ENCODE measurements at regions not wholly inside any gene's neighbourhood (a gene's known extent, or its start where the extent isn't known, plus 50 kb on each side); places are given as distances from the start of the nearest gene placed in this dataset.
"Not testable (repeated sequence)": the region's sequence is repeated elsewhere in the genome, so short reads cannot be mapped to it uniquely, and the experiment has no call there.

DNA sequence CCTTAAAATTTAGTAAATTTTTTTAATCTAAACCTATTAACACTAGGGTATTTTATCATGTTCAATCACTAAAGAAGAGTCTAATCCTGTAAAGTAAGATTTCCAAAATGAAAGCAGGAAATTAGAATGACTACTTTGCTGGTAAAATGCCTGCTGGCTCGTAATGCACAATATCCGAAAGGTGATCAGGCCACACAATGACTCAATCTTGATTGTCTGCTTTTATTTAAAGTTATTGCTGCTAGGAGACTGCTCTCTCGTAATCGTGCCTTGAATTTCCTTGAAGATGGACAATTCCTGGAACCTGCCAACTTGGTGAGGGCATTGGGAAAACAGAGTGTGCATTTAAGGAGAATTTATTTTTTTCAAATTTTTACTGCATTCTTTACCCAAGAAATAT lies 1786.5 kb upstream of the RAG2 start:
- no peak for DNase-seq

DNA sequence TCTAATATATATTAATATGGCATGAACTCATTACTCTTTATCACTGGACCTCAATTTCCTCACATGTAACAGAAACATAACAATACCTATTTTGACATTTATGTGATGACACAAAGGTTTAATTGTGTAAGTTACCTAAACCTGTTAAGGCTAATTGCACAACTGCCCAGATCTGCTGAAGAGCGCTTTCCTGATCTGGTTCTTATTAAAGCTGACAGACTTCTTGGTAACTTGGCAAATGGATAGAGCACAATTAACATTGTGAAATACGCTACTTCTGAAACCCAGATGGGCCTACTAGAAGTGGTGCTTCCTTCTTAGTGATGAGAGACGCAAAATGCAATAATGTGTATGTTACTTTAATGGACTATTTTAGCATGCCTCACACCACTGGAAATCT lies 1767.2 kb upstream of the RAG2 start:
- DNase-seq = no peak

DNA sequence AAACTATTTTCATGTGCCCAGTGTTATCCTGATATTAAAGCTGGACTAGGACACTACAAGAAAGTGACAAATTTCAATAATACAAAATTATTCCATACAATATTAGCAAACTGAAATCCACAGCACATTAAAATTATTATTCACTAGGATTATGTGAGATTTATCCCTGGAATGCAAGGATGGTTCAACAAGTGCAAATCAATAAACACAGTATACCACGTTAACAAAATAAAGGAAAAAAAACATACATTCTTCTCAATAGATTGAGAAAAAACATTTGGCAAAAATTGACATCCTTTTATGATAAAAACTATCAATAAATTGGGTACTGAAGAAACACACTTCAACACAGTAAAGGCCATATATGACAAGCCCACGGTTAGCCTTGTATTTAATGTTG lies 1758.2 kb upstream of the RAG2 start:
- no peak for DNase-seq

DNA sequence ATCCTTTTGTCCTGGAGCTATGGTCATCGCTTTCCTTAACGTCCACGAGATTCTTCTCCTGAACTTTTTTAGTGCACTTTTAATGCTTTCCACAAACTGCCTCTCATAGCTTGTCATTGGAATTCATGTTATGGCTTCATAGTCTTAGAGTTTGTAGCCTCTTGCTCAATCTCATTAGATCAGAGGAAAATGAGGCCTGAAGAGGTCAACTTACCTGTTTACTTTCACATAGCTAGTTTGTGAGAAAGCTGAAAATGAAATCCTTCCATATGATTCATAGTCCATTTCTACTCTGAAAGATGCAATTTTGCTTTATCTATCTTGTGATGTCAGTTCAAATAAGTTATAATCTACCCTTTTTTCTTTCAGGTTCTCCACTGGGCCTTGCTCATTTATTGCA lies 1747.2 kb upstream of the RAG2 start:
- no peak for DNase-seq

DNA sequence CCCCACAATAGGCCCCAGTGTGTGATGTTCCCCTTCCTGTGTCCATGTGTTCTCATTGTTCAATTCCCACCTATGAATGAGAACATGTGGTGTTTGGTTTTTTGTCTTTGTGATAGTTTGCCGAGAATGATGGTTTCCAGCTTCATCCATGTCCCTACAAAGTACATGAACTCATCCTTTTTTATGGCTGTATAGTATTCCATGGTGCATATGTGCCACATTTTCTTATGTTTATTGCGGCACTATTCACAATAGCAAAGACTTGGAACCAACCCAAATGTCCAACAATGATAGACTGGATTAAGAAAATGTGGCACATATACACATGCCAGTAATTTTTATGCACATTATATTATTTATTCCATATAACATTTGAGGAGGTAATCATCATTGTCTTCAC lies 1743.6 kb upstream of the RAG2 start:
- not testable (repeated sequence) for DNase-seq

DNA sequence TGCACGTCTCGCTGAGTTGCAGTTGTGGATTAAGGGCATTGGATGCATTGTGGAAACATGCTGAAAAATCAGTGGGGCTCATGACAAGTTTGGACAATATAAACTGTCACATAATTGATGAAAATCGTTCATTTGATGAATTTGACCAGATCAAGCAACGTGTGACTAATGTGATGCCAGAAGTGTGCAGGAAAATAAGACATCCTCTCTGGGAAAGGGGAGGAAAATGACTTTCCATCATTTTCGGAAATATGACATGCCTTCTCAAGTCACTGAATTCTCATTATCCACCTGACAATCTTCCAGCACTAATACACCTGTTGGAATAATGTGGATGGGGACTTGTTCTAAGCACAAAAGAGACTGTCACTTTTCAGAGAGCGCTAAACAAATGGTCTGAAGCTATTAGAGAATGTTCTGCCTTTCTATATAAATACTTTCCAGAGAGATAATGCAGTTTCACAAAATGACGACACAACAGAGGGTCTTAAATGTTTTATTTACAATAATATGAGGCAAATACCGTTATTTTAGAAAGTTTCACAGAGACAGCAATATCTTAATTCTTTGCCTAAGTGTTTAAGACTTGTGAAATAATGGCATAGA lies 1741.9 kb upstream of the RAG2 start:
- no peak for DNase-seq

DNA sequence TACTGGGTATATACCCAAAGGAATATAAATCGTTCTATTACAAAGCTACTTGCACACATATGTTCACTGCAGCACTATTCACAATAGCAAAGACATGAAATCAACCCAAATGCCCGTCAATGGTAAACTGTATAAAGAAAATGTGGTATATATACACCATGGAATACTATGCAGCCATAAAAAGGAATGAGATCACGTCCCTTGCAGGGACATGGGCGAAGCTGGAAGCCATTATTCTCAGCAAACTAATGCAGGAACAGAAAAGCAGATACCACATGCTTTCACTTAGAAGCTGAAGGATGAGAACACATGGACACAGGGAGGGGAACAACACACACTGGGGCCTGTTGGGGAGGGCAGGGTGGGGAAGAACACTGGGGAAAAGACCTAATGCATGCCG lies 1740.0 kb upstream of the RAG2 start:
- not testable (repeated sequence) for DNase-seq

DNA sequence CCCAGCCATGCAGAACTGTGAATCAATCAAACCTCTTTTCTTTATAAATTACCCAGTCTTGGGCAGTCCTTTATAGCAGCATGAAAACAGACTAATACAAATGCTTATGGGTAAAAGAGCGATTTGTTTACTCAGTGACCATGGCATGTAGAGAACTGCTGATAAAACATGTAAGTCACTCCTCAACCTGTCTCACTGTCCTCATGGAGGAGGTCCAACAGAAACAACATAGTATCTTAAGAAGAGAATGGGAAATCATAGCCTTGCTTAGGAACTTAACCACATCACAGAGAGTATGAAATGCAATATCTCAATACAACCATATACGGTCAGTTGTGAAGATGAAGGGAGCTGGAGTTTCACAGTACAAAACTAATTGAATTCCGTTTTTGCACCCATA lies 1734.0 kb upstream of the RAG2 start:
- DNase-seq = no peak

DNA sequence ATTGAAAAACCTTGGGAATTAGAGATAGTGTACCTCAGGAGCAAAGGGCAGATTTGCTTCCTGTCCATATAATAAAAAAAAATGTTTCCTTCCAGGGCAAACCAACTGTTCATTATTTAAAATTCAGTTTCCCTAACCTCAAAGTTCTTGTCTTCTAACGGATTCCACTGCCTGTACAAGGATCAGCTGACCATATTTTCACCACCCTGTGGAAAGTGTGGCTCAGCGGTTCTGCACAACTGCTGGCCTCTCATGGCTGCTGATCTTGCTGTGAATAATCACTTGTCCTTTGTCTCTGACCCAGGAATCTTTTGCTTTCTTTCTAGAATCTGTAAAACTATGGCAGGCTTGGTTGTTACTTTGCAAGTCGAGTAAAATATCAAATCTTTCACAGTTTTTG lies 1732.5 kb upstream of the RAG2 start:
- no peak for DNase-seq

DNA sequence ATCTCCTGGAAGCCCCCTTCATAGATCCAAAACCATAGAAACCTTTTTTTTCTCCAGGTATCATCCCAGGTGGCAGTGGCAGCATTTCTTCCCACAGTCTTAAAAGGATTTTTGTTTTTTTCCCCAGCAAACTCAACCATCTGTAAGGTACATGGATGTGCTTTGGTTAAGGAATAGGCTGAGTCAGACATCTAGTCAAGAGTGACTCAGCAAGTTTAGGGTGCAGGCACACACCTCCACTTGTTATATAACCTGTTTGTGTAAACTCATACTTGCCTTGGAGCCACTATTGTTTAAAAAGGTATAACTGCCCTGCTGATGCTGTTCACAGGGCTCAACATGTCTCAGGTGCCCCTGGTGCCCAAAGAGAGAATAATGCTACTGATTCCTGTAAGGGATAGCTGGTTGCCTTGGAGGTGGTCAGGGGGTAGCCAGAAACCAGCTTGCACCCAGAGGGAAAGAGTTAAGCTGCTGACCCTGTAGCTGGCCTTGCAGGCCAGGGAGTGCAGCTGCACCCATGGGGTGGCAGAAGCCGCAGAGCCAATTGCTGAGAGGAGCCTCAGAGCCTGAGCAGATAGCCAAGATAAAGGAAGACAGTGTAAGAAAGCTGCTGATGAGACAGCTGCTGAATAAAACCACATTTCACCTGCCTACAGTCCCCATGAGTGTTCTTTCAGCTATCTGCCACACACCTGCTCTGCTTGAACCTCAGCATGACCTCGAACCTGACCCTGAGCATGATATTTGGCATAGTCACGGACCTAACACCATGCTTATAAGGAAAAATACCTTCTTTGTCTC lies 1726.1 kb upstream of the RAG2 start:
- no peak for DNase-seq

DNA sequence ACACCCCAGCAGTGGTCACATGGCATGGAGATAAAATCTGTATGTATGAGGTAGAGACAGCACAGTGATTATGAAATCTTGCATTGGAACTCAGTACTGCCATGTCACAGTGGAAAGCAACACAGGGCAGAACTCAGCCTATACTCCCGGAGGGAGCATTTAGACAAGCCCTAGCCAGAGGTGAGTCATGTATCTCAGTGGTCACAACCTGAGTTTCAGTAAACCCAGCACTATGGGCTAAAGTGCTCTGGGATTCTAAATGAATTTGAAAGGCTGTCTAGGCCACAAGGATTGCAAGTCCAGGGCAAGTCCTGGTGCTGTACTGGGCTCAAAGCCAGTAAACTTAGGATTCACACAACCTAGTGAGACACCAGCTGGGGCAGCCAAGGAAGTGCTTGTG lies 1717.1 kb upstream of the RAG2 start:
- no peak for DNase-seq

DNA sequence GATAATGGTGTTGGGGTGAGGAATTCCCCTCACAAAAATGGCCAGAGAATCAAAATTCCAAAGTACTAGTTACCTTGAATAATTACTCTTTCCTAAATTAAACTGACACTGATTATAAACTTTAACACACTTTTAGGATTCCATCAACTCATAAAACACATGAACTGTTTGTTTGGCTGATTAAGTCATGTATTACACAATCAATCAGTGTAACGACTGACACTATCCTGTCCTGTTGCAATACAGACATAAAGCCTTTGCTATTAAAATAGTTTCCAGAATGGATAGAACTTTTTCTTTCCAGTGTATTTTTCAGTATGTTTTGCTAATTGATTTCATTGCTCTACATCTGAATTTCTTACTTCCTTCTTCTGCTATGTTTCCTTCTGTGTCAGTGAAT lies 1709.4 kb upstream of the RAG2 start:
- DNase-seq = no peak

DNA sequence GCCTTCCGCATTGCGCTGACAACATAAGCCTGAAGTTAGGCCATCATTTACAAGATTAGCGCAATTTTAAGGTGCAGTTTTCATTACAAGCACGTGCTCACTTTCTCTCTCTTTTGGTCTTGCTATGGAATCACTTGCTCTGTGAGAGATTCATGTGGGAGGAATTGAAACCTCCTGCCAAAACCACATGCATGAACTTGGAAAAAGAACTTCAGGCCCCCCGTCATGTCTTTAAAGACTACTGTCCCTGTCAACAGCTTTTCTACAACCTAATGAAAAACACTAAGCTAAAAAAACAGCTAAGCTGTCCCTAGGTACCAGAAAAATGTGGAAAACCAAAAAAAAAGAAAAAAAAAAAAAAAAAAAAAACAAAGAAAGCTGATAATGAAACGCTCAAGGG lies 1707.6 kb upstream of the RAG2 start:
- DNase-seq = no peak

DNA sequence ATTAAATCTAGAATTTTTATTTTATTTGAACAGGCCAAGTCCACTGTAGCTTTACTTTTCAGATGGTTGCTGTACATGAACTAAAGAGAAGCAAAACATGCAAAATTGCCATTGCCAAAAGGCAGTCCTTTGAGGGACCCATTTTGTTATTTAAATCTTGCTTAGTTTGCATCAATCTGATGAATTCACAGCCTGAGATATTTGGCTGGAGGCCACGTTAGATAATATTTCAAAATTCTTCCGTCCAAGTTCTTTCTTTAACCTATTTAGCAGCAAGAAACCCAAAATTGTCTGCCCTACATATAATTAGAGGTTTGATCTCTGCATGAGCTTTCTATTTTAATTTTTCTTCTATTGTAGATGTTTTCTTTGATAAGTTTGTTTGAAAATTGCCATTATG lies 1706.9 kb upstream of the RAG2 start:
- no peak for DNase-seq

DNA sequence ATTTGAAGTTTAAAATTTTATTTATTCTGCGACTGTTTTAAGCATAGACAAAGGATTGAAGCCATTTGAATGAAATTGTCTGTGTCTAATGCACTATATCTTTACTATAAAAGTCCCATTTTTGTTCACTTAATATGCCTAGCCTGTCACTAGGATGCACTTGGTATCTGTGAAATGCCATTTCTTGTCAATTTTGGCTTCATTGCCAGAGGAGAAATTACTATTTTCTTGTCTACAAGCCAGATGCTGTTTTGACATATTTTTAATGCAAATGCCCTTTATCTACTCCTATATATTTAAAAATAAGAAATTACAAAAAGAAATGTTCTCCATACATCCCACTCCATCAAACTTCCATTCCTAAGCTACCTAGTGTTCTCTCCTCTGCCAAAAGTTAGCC lies 1704.5 kb upstream of the RAG2 start:
- no peak for DNase-seq

DNA sequence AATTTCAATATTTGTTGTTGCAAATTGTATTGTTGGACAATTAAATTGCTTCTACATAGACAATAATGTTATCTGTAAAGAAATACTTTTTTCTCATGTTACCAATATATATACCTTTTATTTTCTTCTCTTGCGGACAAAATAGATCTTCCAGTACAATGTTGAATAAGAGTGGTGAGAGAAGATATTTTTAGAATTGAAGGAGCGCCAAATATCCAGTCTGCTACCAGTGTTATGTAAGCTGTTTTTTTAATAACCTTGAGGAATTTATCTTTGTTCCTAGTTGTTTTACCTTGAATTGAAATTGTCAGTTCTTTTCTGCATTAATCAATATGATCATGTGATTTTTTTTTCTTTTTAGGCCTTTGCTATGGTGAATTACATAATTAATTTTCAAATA lies 1702.5 kb upstream of the RAG2 start:
- DNase-seq = no peak

DNA sequence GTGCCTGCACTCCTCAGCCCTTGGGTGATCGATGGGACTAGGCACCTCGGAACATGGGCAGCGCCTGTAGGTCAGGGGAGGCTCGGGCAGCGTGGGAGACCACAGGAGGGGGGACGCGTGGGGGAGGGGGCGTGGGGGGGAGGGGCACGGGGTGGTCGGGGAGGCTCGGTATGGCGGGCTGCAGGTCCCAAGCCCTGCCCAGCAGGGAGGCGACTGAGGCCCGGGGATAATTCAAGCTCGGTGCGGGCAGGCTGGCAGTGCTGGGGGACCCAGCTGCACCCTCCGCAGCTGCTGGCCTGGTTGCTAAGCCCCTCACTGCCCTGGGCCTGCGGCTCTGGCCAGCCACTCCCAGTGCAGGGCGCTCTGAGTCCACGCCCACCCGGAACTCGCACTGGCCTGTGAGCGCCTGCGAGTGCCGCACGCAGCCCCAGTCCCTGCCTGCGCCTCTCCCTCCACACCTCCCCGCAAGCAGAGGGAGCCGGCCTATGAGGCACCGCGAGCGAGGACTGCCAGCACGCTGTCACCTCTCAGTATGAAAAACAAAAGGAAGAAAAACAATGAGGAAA lies 1698.3 kb upstream of the RAG2 start:
- DNase-seq = no peak

DNA sequence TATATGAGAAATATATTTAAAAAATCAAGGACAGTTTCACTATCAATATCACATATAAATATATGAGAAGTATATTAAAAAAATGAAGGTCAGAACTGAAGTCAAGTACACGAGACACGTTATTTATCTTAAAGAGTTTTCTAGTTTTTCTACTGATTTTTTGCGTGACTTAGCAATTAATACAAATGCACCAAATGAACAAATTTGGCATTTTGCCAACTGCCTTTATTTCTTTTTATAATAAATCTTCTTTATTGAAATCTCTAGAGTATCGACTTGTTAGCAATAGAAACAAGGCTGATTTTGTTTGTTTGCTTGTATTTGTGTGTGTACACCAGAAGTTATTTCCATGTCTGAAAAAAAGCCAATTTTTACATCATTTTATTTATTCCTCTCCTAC lies 1684.7 kb upstream of the RAG2 start:
- no peak for DNase-seq

DNA sequence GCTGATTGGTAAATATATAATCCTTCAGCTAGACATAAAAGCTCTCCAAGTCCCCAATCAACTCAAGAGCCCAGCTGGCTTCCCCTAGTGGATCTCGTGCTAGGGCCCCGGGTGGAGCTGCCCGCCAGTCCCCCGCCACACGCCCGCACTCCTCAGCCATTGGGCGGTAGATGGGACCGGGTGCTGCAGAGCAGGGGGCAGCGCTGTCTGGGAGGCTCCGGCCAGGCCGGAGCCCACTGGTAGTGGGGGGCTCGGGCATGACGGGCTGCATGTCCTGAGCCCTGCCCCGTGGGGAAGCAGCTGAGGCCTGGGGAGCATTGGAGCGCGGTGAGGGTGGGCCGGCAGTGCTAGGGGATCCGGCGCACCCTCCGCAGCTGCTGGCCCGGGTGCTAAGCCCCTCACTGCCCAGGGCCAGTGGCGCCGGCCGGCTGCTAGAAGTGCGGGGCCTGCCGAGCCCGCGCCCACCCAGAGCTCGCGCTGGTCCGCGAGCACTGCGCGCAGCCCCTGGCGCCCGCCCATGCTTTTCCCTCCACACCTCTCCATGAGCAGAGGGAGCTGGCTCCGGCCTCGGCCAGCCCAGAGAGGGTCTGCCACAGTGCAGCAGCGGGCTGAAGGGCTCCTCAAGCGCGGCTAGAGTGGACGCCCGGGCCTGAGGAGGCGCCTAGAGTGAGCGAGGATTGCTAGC lies 1680.6 kb upstream of the RAG2 start:
- DNase-seq = no peak

DNA sequence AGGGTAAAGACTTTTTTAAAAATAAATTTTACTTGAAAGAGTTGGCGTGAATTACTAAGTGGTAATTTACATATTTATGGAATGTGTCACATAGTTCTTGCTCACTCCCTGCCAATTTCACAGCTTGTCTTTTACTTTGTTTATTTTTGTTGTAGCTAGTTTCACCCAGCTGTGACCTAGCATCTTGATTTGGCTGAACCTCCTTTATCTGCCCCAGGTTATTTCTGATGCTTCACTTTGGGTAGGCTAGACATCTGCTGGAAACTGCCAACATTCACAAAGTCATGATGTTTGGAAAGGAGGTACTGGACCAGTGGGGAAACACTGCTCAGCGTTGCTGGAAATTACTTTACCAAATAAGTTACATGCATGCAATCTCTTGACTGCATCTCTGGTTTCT lies 1676.0 kb upstream of the RAG2 start:
- DNase-seq = no peak

DNA sequence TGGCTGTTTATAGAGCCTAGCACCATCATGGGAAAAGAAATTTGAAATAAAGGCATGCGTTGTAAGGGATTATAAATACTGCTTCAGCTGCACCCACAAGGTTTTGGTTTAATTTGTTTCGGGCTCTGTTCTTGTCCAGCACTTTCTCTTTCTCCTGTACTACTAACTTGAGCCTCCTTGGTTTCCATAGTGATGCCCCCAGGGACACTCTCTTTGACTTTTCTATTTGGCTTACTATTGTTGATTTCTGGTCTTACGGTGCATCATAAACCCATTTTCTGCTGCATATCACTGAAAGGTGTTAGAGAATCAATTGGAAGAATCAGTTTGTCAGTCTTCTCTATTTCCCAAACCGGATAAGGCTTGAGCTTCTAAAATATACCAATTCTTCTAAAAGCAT lies 1674.3 kb upstream of the RAG2 start:
- no peak for DNase-seq

DNA sequence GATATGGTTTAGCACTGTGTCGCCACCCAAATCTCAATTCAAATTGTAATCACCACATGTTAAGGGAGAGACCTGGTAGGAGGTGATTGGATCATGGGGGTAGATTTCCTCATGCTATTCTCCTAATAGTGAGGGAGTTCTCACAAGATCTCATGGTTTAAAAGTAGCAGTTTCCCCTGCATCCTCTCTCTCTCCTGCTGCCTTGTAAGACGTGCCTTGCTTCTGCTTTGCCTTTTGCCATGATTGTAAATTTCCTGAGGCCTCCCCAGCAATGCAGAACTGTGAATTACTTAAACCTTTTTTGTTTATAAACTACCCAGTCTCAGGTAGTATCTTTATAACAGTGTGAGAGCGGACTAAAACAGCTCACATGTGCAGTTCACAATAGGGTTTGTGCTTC lies 1668.7 kb upstream of the RAG2 start:
- no peak for DNase-seq

DNA sequence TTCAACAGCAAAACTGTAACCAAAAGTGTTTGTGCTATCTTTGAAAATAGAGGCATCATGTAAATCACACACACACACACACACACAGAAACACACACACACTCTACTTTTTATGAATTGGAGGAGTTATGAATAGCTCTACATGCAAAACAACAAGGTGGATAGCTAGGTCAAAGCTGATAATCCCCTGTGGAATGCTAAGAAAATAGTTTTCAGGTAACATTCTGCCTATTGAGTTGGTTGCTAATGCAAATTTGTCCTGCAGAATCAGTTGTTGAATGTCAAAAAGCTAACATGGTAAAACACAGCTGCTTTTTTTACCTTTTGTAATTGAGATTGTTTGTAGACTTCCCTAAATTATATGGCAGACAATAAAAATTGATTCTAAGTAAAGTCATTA lies 1658.4 kb upstream of the RAG2 start:
- DNase-seq = no peak

DNA sequence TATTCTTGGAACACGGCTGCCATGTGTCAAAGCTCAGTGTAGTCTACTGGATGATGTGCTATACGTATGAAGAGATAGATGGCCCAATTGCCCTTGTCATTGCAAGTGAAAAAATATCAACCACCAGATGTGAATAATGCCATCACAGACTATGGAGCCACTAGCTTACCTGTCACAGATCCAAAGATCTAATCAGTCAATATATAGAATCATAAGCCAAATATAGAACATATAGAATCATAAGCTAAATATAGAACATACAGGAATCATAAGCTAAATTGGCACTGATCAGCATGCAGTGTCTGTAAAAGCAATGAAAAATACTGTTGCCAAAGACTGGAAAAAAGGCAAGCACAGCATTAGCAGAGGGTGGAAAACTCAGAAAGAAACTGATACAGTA lies 1656.9 kb upstream of the RAG2 start:
- no peak for DNase-seq
